GM10266 (cell line): ENCODE measurements at regions not wholly inside any gene's neighbourhood (a gene's known extent, or its start where the extent isn't known, plus 50 kb on each side); places are given as distances from the start of the nearest gene placed in this dataset.

Source experiments
- DNase-seq: peaks from one replicate; pipeline ENCODE4 v3.0.0; 2012; ENCODE audit errors: extremely low spot score
- CTCF ChIP-seq: IDR thresholded peaks from 2 replicates; pipeline ENCODE4 v1.5.1; 2012; ENCODE audit warnings: mild to moderate bottlenecking, low read depth; ENCODE audit not compliant: control insufficient read depth, insufficient read depth; ENCODE audit errors: missing control alignments

GRCh38 chr1:22399421-22400091, 52.1 kb upstream of the ZBTB40 start:
- no peak for DNase-seq

More at GRCh38 chr1:22399421-22400091, 52.1 kb upstream of the ZBTB40 start:
- TF ChIP-seq CTCF = no peak
